ENCODE measurements at regions not wholly inside any gene's neighbourhood (a gene's known extent, or its start where the extent isn't known, plus 50 kb on each side); places are given as distances from the start of the nearest gene placed in this dataset.

DNA sequence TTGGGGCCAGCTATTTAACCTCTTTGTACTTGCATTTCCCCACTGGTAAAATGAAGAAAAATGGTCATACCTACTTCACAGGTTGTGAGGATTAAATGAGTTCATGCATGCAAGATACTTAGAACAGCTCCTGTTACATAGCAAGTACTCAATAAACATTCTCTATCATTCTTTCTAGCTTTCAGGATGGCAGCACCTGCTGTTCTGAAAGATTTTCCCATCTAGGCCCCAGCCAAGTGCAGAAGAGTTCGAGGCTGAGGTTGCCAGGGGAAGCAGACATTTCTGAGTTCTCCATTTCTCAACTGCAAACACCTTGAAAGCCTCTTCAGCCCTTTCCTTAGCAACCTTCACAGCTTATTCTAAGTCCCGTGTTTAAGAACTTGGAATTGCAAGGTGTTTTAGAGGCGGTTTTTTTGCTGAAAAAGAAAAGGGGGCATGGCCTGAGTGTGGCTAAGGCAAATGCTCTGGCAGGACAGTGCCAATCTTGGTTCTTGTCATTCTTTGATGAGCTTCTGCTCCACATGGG lies 73.0 kb upstream of the PRMT8 start:
- no peak overlapping the region for H3K56ac ChIP-seq (ENCODE audit: insufficient read length, low read depth, low read length)
- no peak overlapping the region for H2BK120ac ChIP-seq (ENCODE audit: low read depth, low read length, poor library complexity, severe bottlenecking)
- Mint-ChIP-seq H3K4me3 (no peak overlapping the region), H3K9me3 (peaks cover 0 to 3% of the 10 kb centered on the region in 2 experiments; a peak in 2 of 5 replicates), H3K27ac (no peak overlapping the region), H3K4me1 (peaks cover 27 to 37% of the 10 kb centered on the region in 2 experiments), H3K27me3 (ENCODE audit: low read depth) (peaks cover 59% of the 10 kb centered on the region), H3K36me3 (ENCODE audit: insufficient read depth in 1 of 3, low read depth in 3 of 3) (0 out of 7 replicates have a peak, but pooled peaks cover 0 to 2% (median 0%) of the 10 kb centered on the region in 3 experiments)
- no peak overlapping the region for H2BK12ac ChIP-seq (ENCODE audit: insufficient read length, low read depth, low read length)
- no CpG with 5 or more reads among the region's 3 CpGs for WGBS (ENCODE audit: extremely low coverage, insufficient read length, low lambda C conversion rate)
- H3K18ac ChIP-seq (ENCODE audit: insufficient read length, low read depth, low read length) = no peak overlapping the region
- H3K23me2 ChIP-seq (ENCODE audit: insufficient read length, low read depth, low read length, poor library complexity, severe bottlenecking) = no peaks in the 10 kb centered on the region
- TF ChIP-seq, protein P1, sequence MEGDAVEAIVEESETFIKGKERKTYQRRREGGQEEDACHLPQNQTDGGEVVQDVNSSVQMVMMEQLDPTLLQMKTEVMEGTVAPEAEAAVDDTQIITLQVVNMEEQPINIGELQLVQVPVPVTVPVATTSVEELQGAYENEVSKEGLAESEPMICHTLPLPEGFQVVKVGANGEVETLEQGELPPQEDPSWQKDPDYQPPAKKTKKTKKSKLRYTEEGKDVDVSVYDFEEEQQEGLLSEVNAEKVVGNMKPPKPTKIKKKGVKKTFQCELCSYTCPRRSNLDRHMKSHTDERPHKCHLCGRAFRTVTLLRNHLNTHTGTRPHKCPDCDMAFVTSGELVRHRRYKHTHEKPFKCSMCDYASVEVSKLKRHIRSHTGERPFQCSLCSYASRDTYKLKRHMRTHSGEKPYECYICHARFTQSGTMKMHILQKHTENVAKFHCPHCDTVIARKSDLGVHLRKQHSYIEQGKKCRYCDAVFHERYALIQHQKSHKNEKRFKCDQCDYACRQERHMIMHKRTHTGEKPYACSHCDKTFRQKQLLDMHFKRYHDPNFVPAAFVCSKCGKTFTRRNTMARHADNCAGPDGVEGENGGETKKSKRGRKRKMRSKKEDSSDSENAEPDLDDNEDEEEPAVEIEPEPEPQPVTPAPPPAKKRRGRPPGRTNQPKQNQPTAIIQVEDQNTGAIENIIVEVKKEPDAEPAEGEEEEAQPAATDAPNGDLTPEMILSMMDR (conservative IDR thresholded peaks at IDR 0.05) = no peak
- H3K4me2 ChIP-seq (ENCODE audit: insufficient read depth, insufficient read length, low read length) = no peak overlapping the region
- H3K9me3 ChIP-seq (ENCODE audit: control insufficient read depth, low read depth, low read length) = no peaks in the 10 kb centered on the region
- H3K23ac ChIP-seq (ENCODE audit: insufficient read length, low read depth, low read length) = no peak overlapping the region
- H3K4me1 ChIP-seq (ENCODE audit: insufficient read depth, low read length) = peaks cover 14% of the 10 kb centered on the region; the same call in 1 of the 2 replicates
- no peak for DNase-seq
- no peak overlapping the region for H4K91ac ChIP-seq (ENCODE audit: insufficient read length, low read depth, low read length)
- H3K27me3 ChIP-seq (ENCODE audit: insufficient read depth, low read length) = no peaks in the 10 kb centered on the region
- no peak overlapping the region for H4K8ac ChIP-seq (replicated peaks; ENCODE audit: insufficient read length, low read depth, low read length)
- no peaks in the 10 kb centered on the region for H4K20me1 ChIP-seq (ENCODE audit: control insufficient read depth, insufficient read depth, insufficient read length)
- H4K5ac ChIP-seq (ENCODE audit: insufficient read length, low read depth, low read length) = no peak overlapping the region
- no peak overlapping the region for H2BK5ac ChIP-seq (ENCODE audit: insufficient read length, low read length)
- H3K14ac ChIP-seq (ENCODE audit: insufficient read depth, low read length) = no peak overlapping the region
- H3K27ac ChIP-seq (ENCODE audit: insufficient read length, low read depth, low read length) = no peak overlapping the region
- no peak overlapping the region for H3T11ph ChIP-seq (ENCODE audit: low read length)
- H3K79me1 ChIP-seq (ENCODE audit: insufficient read depth, low read depth, low read length, poor library complexity, severe bottlenecking) = no peaks in the 10 kb centered on the region
- H2BK20ac ChIP-seq (ENCODE audit: low read depth, low read length, poor library complexity, severe bottlenecking) = no peak overlapping the region
- no peak overlapping the region for H3K9ac ChIP-seq (ENCODE audit: extremely low read depth, insufficient read length, low read length)
- no peak overlapping the region for H3K4ac ChIP-seq (ENCODE audit: low read depth, low read length)
- H2AK5ac ChIP-seq (ENCODE audit: insufficient read length, low read length) = no peak overlapping the region
- no peak overlapping the region for H2AFZ ChIP-seq (ENCODE audit: low read length)
- no peak overlapping the region for H2BK15ac ChIP-seq (ENCODE audit: low read depth, low read length)
- H3K79me2 ChIP-seq (ENCODE audit: insufficient read depth, low read length) = no peaks in the 10 kb centered on the region
